Large intestine (tissue), 3 donors: ENCODE measurements at regions not wholly inside any gene's neighbourhood (a gene's known extent, or its start where the extent isn't known, plus 50 kb on each side); places are given as distances from the start of the nearest gene placed in this dataset.

Experiments
- DNase-seq, 2 donors: peaks; one replicate each; pipeline versions ENCODE4 v3.0.0 to v3.0.0-alpha.2; 2013
- H3K27ac ChIP-seq: one replicate; pipeline ENCODE4 v1.5.1; 2013; ENCODE audit warnings: low read length
- H3K27me3 ChIP-seq: 2 replicates; pipeline ENCODE4 v1.6.1; 2013; ENCODE audit warnings: low read length; ENCODE audit not compliant: control insufficient read depth, insufficient read depth
- H3K36me3 ChIP-seq: 2 replicates; pipeline ENCODE4 v1.6.1; 2013; ENCODE audit warnings: low read length; ENCODE audit not compliant: control insufficient read depth, insufficient read depth
- H3K4me1 ChIP-seq: one replicate; pipeline ENCODE4 v1.6.1; 2013; ENCODE audit warnings: low read length; ENCODE audit not compliant: control insufficient read depth, insufficient read depth
- H3K4me3 ChIP-seq: one replicate; pipeline ENCODE4 v1.5.1; 2013; ENCODE audit warnings: low read length
- H3K9me3 ChIP-seq: one replicate; pipeline ENCODE4 v1.6.1; 2013; ENCODE audit warnings: mild to moderate bottlenecking, low read depth, low read length, moderate library complexity; ENCODE audit not compliant: control insufficient read depth
- WGBS: methylation state at CpG from one replicate; pipeline ENCODE4 v1.1.5; 2013; ENCODE audit warnings: low lambda C conversion rate; ENCODE audit not compliant: insufficient coverage; 5-methylcytosine and 5-hydroxymethylcytosine counted together

- WGBS = 90% methylated on average over 4 of the region's 4 CpGs
- Histone ChIP-seq H3K4me1 (no peaks in the 10 kb centered on the region), H3K27ac (no peak overlapping the region), H3K36me3 (no peaks in the 10 kb centered on the region), H3K27me3 (no peaks in the 10 kb centered on the region), H3K4me3 (no peak overlapping the region), H3K9me3 (no peaks in the 10 kb centered on the region)
- no peak for DNase-seq
Measured at GRCh38 chr13:107296804-107297203, 728.9 kb upstream of the ARGLU1 start.

- WGBS = 100% methylated on average over 1 of the region's 2 CpGs
- Histone ChIP-seq H3K4me1 (no peaks in the 10 kb centered on the region), H3K27ac (no peak overlapping the region), H3K9me3 (no peaks in the 10 kb centered on the region), H3K4me3 (no peak overlapping the region), H3K36me3 (no peaks in the 10 kb centered on the region), H3K27me3 (no peaks in the 10 kb centered on the region)
- DNase-seq = no peak
Measured at GRCh38 chr13:107295416-107296140, 727.6 kb upstream of the ARGLU1 start.

GRCh38 chr13:107293924-107294323 lies 726.0 kb upstream of the ARGLU1 start:
- no peak for DNase-seq
- Histone ChIP-seq H3K9me3 (no peaks in the 10 kb centered on the region), H3K36me3 (no peaks in the 10 kb centered on the region), H3K27me3 (no peaks in the 10 kb centered on the region), H3K4me3 (no peak overlapping the region), H3K4me1 (no peaks in the 10 kb centered on the region), H3K27ac (no peak overlapping the region)
- no CpG with 5 or more reads among the region's 3 CpGs for WGBS

- Histone ChIP-seq H3K36me3 (no peaks in the 10 kb centered on the region), H3K4me1 (no peaks in the 10 kb centered on the region), H3K9me3 (no peaks in the 10 kb centered on the region), H3K4me3 (no peak overlapping the region), H3K27me3 (no peaks in the 10 kb centered on the region), H3K27ac (no peak overlapping the region)
- DNase-seq = no peak
Measured at GRCh38 chr13:107291875-107292274, 723.9 kb upstream of the ARGLU1 start.

- Histone ChIP-seq H3K4me1 (no peaks in the 10 kb centered on the region), H3K9me3 (no peaks in the 10 kb centered on the region), H3K4me3 (no peak overlapping the region), H3K27me3 (no peaks in the 10 kb centered on the region), H3K36me3 (no peaks in the 10 kb centered on the region), H3K27ac (no peak overlapping the region)
- 83% methylated on average over 1 of the region's 5 CpGs for WGBS
- no peak for DNase-seq
Measured at GRCh38 chr13:107289540-107289939, 721.6 kb upstream of the ARGLU1 start.

GRCh38 chr13:107284173-107284572 lies 716.2 kb upstream of the ARGLU1 start:
- Histone ChIP-seq H3K9me3 (no peaks in the 10 kb centered on the region), H3K27me3 (no peaks in the 10 kb centered on the region), H3K36me3 (no peaks in the 10 kb centered on the region), H3K4me3 (no peak overlapping the region), H3K27ac (no peak overlapping the region), H3K4me1 (no peaks in the 10 kb centered on the region)
- DNase-seq = no peak

GRCh38 chr13:107277911-107278310 lies 710.0 kb upstream of the ARGLU1 start:
- no peaks in the 10 kb centered on the region for H3K36me3 ChIP-seq
- H3K4me3 ChIP-seq = no peak overlapping the region
- no peaks in the 10 kb centered on the region for H3K4me1 ChIP-seq
- no peak for DNase-seq
- H3K9me3 ChIP-seq = no peaks in the 10 kb centered on the region
- no peak overlapping the region for H3K27ac ChIP-seq
- no peaks in the 10 kb centered on the region for H3K27me3 ChIP-seq
- WGBS = 93% methylated on average over 4 of the region's 6 CpGs

GRCh38 chr13:107276936-107277335 lies 709.0 kb upstream of the ARGLU1 start:
- Histone ChIP-seq H3K4me3 (no peak overlapping the region), H3K36me3 (no peaks in the 10 kb centered on the region), H3K27ac (no peak overlapping the region), H3K9me3 (no peaks in the 10 kb centered on the region), H3K27me3 (no peaks in the 10 kb centered on the region), H3K4me1 (no peaks in the 10 kb centered on the region)
- no peak for DNase-seq
- WGBS = 86% methylated on average over 2 of the region's 2 CpGs

GRCh38 chr13:107275945-107276614 lies 708.1 kb upstream of the ARGLU1 start:
- Histone ChIP-seq H3K9me3 (no peaks in the 10 kb centered on the region), H3K4me1 (no peaks in the 10 kb centered on the region), H3K4me3 (no peak overlapping the region), H3K36me3 (no peaks in the 10 kb centered on the region), H3K27me3 (no peaks in the 10 kb centered on the region), H3K27ac (no peak overlapping the region)
- 65% methylated on average over 2 of the region's 6 CpGs for WGBS
- no peak for DNase-seq

GRCh38 chr13:107275312-107275711 lies 707.4 kb upstream of the ARGLU1 start:
- 90% methylated on average over 3 of the region's 4 CpGs for WGBS
- Histone ChIP-seq H3K27me3 (no peaks in the 10 kb centered on the region), H3K36me3 (no peaks in the 10 kb centered on the region), H3K9me3 (no peaks in the 10 kb centered on the region), H3K4me3 (no peak overlapping the region), H3K27ac (no peak overlapping the region), H3K4me1 (no peaks in the 10 kb centered on the region)
- no peak for DNase-seq

- Histone ChIP-seq H3K27me3 (no peaks in the 10 kb centered on the region), H3K36me3 (no peaks in the 10 kb centered on the region), H3K4me1 (no peaks in the 10 kb centered on the region), H3K4me3 (no peak overlapping the region), H3K27ac (no peak overlapping the region), H3K9me3 (no peaks in the 10 kb centered on the region)
- 80% methylated on average over 1 of the region's 2 CpGs for WGBS
- no peak for DNase-seq
Measured at GRCh38 chr13:107271227-107271626, 703.3 kb upstream of the ARGLU1 start.
